ENCODE measurements at regions not wholly inside any gene's neighbourhood (a gene's known extent, or its start where the extent isn't known, plus 50 kb on each side); places are given as distances from the start of the nearest gene placed in this dataset.

GRCh38 chr14:86510491-86510890 is 980.5 kb downstream of the FLRT2 start:
- no peaks in the 10 kb centered on the region for H3K36me3 ChIP-seq (ENCODE audit: control insufficient read depth, low read length)
- H3K27ac ChIP-seq (ENCODE audit: low read depth, low read length): no peak overlapping the region
- no peaks in the 10 kb centered on the region for H3K79me2 ChIP-seq (ENCODE audit: control insufficient read depth, low read length)
- H3K9me3 ChIP-seq (ENCODE audit: control insufficient read depth, insufficient read depth, low read length): no peaks in the 10 kb centered on the region
- no peaks in the 10 kb centered on the region for H3F3A ChIP-seq (ENCODE audit: control insufficient read depth, insufficient read depth)
- H3K27me3 ChIP-seq (ENCODE audit: control insufficient read depth, low read length): no peaks in the 10 kb centered on the region
- H3K4me3 ChIP-seq (ENCODE audit: low read length): no peak overlapping the region
- no peaks in the 10 kb centered on the region for H3K4me1 ChIP-seq (ENCODE audit: control insufficient read depth, low read length)
- H3K9me2 ChIP-seq (replicated peaks; ENCODE audit: control insufficient read depth, low read length): no peaks in the 10 kb centered on the region
- H4K20me1 ChIP-seq (ENCODE audit: control insufficient read depth, insufficient read depth, low read depth, low read length): no peaks in the 10 kb centered on the region
- no peak for TF ChIP-seq CTCF (IDR thresholded peaks at IDR 0.05; ENCODE audit: low read depth, low read length, poor library complexity, severe bottlenecking)
- TF ChIP-seq EZH2phosphoT487 (IDR thresholded peaks at IDR 0.05; ENCODE audit: borderline replicate concordance, low read length): no peak
- H3K4me2 ChIP-seq (ENCODE audit: low read length): no peak overlapping the region

GRCh38 chr14:86505808-86506207 is 975.9 kb downstream of the FLRT2 start:
- Histone ChIP-seq H4K20me1 (ENCODE audit: control insufficient read depth, insufficient read depth, low read depth, low read length) (no peaks in the 10 kb centered on the region), H3K36me3 (ENCODE audit: control insufficient read depth, low read length) (no peaks in the 10 kb centered on the region), H3K4me1 (ENCODE audit: control insufficient read depth, low read length) (no peaks in the 10 kb centered on the region), H3K4me3 (ENCODE audit: low read length) (no peak overlapping the region), H3K9me3 (ENCODE audit: control insufficient read depth, insufficient read depth, low read length) (no peaks in the 10 kb centered on the region), H3K27ac (ENCODE audit: low read depth, low read length) (no peak overlapping the region), H3F3A (ENCODE audit: control insufficient read depth, insufficient read depth) (no peaks in the 10 kb centered on the region), H3K9me2 (replicated peaks; ENCODE audit: control insufficient read depth, low read length) (no peaks in the 10 kb centered on the region), H3K4me2 (ENCODE audit: low read length) (no peak overlapping the region), H3K79me2 (ENCODE audit: control insufficient read depth, low read length) (no peaks in the 10 kb centered on the region), H3K27me3 (ENCODE audit: control insufficient read depth, low read length) (no peaks in the 10 kb centered on the region)
- no peak for TF ChIP-seq CTCF (IDR thresholded peaks at IDR 0.05; ENCODE audit: low read depth, low read length, poor library complexity, severe bottlenecking)
- TF ChIP-seq EZH2phosphoT487 (IDR thresholded peaks at IDR 0.05; ENCODE audit: borderline replicate concordance, low read length): no peak

GRCh38 chr14:86501611-86502010 is 971.7 kb downstream of the FLRT2 start:
- Histone ChIP-seq H3K79me2 (ENCODE audit: control insufficient read depth, low read length) (no peaks in the 10 kb centered on the region), H4K20me1 (ENCODE audit: control insufficient read depth, insufficient read depth, low read depth, low read length) (no peaks in the 10 kb centered on the region), H3K9me3 (ENCODE audit: control insufficient read depth, insufficient read depth, low read length) (no peaks in the 10 kb centered on the region), H3K27me3 (ENCODE audit: control insufficient read depth, low read length) (no peaks in the 10 kb centered on the region), H3K4me1 (ENCODE audit: control insufficient read depth, low read length) (no peaks in the 10 kb centered on the region), H3K9me2 (replicated peaks; ENCODE audit: control insufficient read depth, low read length) (no peaks in the 10 kb centered on the region), H3K27ac (ENCODE audit: low read depth, low read length) (no peak overlapping the region), H3K36me3 (ENCODE audit: control insufficient read depth, low read length) (no peaks in the 10 kb centered on the region), H3K4me3 (ENCODE audit: low read length) (no peak overlapping the region), H3F3A (ENCODE audit: control insufficient read depth, insufficient read depth) (no peaks in the 10 kb centered on the region), H3K4me2 (ENCODE audit: low read length) (no peak overlapping the region)
- TF ChIP-seq CTCF (IDR thresholded peaks at IDR 0.05; ENCODE audit: low read depth, low read length, poor library complexity, severe bottlenecking) (no peak), EZH2phosphoT487 (IDR thresholded peaks at IDR 0.05; ENCODE audit: borderline replicate concordance, low read length) (no peak)

GRCh38 chr14:86491743-86492142 is 961.8 kb downstream of the FLRT2 start:
- no peaks in the 10 kb centered on the region for H3K27me3 ChIP-seq (ENCODE audit: control insufficient read depth, low read length)
- H4K20me1 ChIP-seq (ENCODE audit: control insufficient read depth, insufficient read depth, low read depth, low read length): no peaks in the 10 kb centered on the region
- no peak for TF ChIP-seq CTCF (IDR thresholded peaks at IDR 0.05; ENCODE audit: low read depth, low read length, poor library complexity, severe bottlenecking)
- no peaks in the 10 kb centered on the region for H3K36me3 ChIP-seq (ENCODE audit: control insufficient read depth, low read length)
- no peaks in the 10 kb centered on the region for H3K4me1 ChIP-seq (ENCODE audit: control insufficient read depth, low read length)
- no peak overlapping the region for H3K4me2 ChIP-seq (ENCODE audit: low read length)
- H3K4me3 ChIP-seq (ENCODE audit: low read length): no peak overlapping the region
- H3F3A ChIP-seq (ENCODE audit: control insufficient read depth, insufficient read depth): no peaks in the 10 kb centered on the region
- H3K9me2 ChIP-seq (replicated peaks; ENCODE audit: control insufficient read depth, low read length): no peaks in the 10 kb centered on the region
- H3K27ac ChIP-seq (ENCODE audit: low read depth, low read length): no peak overlapping the region
- no peaks in the 10 kb centered on the region for H3K9me3 ChIP-seq (ENCODE audit: control insufficient read depth, insufficient read depth, low read length)
- no peaks in the 10 kb centered on the region for H3K79me2 ChIP-seq (ENCODE audit: control insufficient read depth, low read length)
